Activated naive CD8-positive, alpha-beta T cell (primary cell): ENCODE measurements at regions not wholly inside any gene's neighbourhood (a gene's known extent, or its start where the extent isn't known, plus 50 kb on each side); places are given as distances from the start of the nearest gene placed in this dataset.

Experiments
- H3K27ac Mint-ChIP-seq: one replicate; pipeline ENCODE4 v1.8.0; 2021; ENCODE audit warnings: mixed read lengths
- H3K27me3 Mint-ChIP-seq: one replicate; pipeline ENCODE4 v1.8.0; 2021; ENCODE audit warnings: mixed read lengths
- H3K36me3 Mint-ChIP-seq: one replicate; pipeline ENCODE4 v1.8.0; 2021; ENCODE audit warnings: mixed read lengths
- H3K4me1 Mint-ChIP-seq: one replicate; pipeline ENCODE4 v1.8.0; 2021; ENCODE audit warnings: low read depth, mixed read lengths
- H3K4me3 Mint-ChIP-seq: one replicate; pipeline ENCODE4 v1.8.0; 2021; ENCODE audit warnings: mild to moderate bottlenecking, mixed read lengths
- H3K9me3 Mint-ChIP-seq: one replicate; pipeline ENCODE4 v1.8.0; 2021; ENCODE audit warnings: low read depth, mixed read lengths

DNA sequence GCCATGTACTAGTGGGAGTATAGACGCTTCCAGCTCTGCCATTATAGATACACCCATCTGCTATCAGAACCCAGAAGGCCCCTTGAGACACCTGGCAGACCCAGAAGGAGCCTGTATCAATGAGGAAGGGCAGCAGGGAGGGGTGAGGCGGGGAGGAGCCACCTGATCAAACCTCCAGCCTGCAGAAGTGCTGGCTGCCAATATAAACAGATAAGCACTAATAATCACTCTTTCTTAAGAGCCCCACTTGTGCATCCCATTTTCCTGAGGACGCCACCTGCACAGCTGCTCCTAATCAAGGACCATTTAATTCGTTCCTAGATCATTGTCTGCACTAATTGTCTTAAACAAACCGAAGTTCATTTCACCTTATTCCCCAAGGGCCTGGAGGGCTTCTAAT lies 75.0 kb upstream of the NEK6 start:
- H3K4me1 Mint-ChIP-seq = no peaks in the 10 kb centered on the region
- H3K27ac Mint-ChIP-seq = no peak overlapping the region
- no peak overlapping the region for H3K4me3 Mint-ChIP-seq

DNA sequence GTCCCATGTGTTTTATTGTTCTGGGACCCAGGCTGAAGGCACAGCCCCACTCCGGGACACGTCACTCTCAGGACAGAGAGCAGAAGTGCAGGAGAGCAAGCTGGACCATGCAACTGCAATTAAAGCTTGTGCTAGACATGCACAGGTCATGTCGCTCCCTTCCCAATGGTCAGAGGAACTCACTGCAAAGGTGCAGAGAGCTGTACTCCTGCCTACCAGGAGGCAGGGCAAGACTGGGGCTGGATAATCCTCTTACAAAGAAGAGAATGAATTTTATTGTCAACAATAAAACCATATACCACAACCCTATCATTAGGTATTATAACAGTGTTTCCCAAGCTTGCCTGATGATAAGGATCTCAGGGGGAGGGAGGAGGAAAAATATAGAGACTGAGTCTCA lies 74.0 kb upstream of the NEK6 start:
- Mint-ChIP-seq H3K9me3 (no peaks in the 10 kb centered on the region), H3K27ac (no peak overlapping the region), H3K4me1 (no peaks in the 10 kb centered on the region), H3K36me3 (no peaks in the 10 kb centered on the region), H3K4me3 (no peak overlapping the region), H3K27me3 (peaks cover 15% of the 10 kb centered on the region)

More for the DNA sequence above, 75.0 kb upstream of the NEK6 start:
- H3K36me3 Mint-ChIP-seq = no peaks in the 10 kb centered on the region
- H3K9me3 Mint-ChIP-seq = no peaks in the 10 kb centered on the region
- H3K27me3 Mint-ChIP-seq = peaks cover 15% of the 10 kb centered on the region

DNA sequence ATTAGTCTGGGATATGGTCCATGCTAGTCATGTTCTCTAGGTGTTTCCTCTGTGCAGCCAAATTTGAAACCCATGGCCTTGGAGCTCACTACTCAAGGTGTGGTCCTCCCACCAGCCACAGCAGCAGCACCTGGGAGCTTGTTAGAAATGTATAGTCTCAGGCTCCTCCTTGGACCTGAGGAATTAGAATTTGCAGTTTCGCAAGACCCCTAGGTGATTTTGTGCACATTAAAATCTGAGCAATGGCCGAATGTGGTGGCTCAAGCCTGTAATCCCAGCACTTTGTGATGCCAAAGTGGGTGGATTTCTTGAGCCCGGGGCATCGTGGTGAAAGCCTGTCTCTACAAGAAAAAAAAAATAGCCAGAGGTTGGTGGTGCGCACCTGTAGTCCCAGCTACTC lies 72.3 kb upstream of the NEK6 start:
- no peaks in the 10 kb centered on the region for H3K9me3 Mint-ChIP-seq
- no peak overlapping the region for H3K27ac Mint-ChIP-seq
- no peaks in the 10 kb centered on the region for H3K36me3 Mint-ChIP-seq
- H3K27me3 Mint-ChIP-seq = peaks cover 15% of the 10 kb centered on the region
- H3K4me1 Mint-ChIP-seq = no peaks in the 10 kb centered on the region
- no peak overlapping the region for H3K4me3 Mint-ChIP-seq

DNA sequence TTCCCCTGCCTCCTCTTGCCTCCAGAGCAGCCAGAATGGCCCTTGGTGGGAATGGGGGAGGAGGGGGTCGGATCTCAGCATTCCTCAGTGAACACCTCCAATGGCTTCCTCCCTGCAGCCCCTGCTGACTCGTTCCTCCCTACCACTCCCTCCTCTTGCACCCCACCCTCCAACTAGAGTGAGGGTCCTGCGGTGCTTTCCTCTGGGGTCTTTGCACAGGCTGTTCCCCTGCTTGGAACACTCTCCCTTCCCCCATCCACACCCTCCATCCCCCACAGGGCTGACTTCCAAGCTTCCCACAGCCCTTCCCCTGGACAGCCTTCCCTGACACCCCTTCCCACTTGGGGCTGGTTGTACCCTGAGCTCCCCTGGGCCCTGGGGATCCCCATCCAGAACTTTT lies 70.4 kb upstream of the NEK6 start:
- Mint-ChIP-seq H3K27ac (no peak overlapping the region), H3K4me3 (no peak overlapping the region), H3K27me3 (peaks cover 9% of the 10 kb centered on the region), H3K36me3 (no peaks in the 10 kb centered on the region), H3K4me1 (no peaks in the 10 kb centered on the region), H3K9me3 (no peaks in the 10 kb centered on the region)

DNA sequence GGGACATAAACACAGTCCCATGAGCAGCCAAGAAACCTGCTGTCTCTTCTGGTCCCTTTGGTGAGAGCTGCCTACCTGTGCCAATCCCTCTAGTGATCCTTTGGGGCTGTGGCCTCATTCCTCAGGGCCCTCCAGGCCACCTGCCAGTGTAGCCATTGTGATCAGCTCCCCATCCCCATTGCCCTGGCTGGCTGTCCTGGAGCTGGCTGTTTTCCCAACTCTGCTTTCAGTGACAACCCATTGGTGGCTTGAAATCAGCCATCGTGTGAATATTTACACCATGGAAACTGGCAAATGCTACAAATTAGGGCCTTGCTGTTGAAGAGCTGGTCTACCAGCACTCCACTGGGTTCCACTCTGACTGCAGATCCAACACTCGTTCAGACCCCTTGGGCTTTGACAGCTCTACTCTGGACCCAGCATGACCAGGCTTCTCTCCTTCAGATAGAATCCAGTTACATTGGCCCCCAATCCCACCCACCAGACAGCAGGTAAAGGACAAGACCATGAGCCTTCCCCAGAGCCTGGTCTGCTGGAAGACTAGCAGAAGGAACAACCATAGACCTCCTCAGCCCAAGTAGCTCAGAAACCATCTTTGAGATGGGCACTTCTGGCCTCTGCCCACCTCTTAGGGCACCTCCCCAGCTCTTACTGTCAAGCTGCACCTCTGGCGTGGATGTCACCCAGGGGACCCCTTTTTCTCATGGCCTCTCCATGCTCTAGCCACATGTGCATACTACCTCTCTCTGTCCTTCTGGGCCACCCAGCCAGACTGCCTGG lies 69.2 kb upstream of the NEK6 start:
- H3K27ac Mint-ChIP-seq = no peak overlapping the region

DNA sequence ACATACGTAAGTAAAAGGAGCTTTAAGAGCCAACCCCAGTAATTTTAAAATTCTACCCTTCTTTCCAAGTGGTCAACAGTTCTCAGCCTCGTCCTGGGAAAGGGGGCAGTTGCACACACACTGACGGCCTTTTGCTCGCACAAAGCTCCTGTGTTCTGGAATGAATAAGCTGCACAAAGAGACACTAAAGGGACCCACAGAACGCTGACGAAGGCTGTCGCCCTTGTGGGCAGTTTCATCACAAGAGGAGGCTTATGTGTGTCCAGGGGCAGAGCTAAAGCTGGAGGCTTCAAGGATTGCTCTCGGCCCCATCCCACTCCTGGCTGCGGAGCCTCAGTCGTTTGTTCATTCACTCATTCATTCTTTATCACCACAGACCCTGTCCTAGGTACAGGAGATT lies 67.0 kb upstream of the NEK6 start:
- Mint-ChIP-seq H3K27me3 (peaks cover 5% of the 10 kb centered on the region), H3K9me3 (peaks cover 1% of the 10 kb centered on the region), H3K36me3 (peaks cover 2% of the 10 kb centered on the region), H3K27ac (no peak overlapping the region), H3K4me1 (no peaks in the 10 kb centered on the region), H3K4me3 (no peak overlapping the region)

More for the DNA sequence above, 69.2 kb upstream of the NEK6 start:
- Mint-ChIP-seq H3K27me3 (peaks cover 5% of the 10 kb centered on the region), H3K4me1 (no peaks in the 10 kb centered on the region), H3K4me3 (no peak overlapping the region), H3K9me3 (no peaks in the 10 kb centered on the region), H3K36me3 (no peaks in the 10 kb centered on the region)

DNA sequence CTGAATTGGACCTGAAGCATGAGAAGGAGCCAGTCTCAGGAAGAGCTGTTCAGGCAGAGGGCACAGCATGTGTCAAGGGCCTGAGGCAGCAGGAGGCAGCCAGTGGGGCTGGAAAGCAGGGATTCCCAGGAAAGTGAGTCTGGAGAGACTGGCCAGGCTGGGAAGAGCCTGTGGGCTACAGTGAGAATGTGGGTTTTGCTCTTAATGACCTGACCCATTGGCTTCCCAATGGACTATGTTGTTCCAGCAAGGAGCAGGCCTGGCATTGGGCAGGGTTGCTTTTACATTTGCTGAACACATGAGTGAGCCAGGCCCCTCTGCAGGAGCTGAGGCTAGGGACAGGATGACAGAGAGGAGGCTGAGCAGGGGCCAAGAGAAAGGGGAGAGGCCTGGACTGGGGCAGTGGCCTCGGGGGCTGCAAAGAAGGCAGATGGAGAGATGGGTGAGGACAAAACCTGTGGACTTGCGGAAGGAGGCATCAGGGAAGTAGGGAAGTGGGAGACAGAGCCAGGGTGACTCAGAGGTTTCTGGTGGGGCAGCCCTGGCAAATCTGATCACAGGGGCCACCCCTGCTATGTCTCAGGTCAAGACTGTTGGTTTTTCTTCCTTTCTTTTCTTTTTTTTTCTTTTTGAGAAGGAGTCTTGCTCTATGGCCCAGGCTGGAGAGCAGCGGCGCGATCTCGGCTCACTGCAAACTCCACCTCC lies 65.9 kb upstream of the NEK6 start:
- Mint-ChIP-seq H3K4me3 (no peak overlapping the region), H3K27ac (no peak overlapping the region), H3K9me3 (peaks cover 7% of the 10 kb centered on the region), H3K36me3 (peaks cover 2% of the 10 kb centered on the region), H3K27me3 (peaks cover 3% of the 10 kb centered on the region), H3K4me1 (no peaks in the 10 kb centered on the region)

DNA sequence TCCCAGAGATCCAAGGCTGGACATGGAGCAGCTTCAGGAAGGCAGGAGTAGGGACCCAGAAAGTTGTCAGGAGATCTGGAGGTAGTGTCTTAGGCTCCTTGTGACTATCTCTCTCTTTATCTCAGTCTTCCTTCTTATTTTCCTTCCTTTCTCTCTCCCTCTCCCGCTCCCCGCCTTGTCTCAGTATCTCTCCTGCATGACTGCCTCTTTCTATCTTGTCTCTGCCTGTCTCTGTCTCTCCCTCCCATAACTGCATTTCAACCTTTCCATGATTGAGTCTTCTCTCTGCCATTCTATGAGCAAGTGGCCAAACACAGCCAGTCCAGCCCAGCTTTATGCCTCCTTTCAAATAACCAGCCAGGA lies 61.0 kb upstream of the NEK6 start:
- Mint-ChIP-seq H3K36me3 (peaks cover 2% of the 10 kb centered on the region), H3K27me3 (no peaks in the 10 kb centered on the region), H3K9me3 (peaks cover 7% of the 10 kb centered on the region), H3K4me3 (no peak overlapping the region), H3K4me1 (peaks cover 11% of the 10 kb centered on the region), H3K27ac (no peak overlapping the region)

DNA sequence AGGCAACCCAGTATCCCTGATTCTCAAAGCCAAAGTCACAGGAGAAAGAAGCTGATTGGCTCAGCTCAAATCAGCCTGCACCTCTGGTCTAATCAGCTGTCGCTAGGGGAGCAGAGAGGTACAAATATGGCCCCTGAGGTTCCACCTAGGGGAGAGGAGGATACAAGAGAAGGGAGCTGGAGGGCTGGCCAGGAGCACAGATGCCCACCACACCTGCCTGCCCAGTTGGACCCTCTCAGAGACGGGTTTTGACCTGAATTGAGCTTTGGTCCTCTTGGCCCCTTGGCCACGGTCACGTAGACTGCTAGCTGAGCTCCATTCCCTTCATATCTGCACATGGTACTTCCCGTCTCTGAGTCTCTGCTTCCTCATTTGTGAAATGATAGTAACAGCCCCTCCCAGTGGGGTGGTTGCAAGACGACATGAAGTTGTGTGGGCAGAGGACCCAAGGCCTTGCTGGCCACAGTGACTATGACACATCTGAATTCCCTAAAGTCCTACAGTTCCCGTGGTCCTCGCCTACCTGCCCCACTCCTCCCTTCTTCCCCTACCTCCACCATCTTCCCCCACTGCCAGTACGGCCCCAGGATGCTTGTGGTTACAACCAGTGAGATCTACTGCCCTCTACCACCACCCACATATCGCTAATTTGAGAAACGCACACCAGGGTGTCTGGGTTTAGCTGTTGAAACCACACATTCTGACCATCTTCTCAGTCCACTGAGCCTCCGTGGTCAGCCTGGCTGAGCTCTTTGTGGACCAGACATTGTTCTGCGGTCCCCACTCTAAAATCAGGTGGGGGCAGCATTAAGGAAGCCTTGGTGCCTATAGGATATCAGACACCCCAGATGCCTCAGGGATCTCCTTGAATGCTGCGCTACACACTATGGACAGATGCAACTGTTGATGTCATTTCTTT lies 60.3 kb upstream of the NEK6 start:
- Mint-ChIP-seq H3K27me3 (no peaks in the 10 kb centered on the region), H3K36me3 (peaks cover 2% of the 10 kb centered on the region), H3K4me3 (no peak overlapping the region), H3K4me1 (peaks cover 17% of the 10 kb centered on the region), H3K9me3 (peaks cover 7% of the 10 kb centered on the region), H3K27ac (no peak overlapping the region)

DNA sequence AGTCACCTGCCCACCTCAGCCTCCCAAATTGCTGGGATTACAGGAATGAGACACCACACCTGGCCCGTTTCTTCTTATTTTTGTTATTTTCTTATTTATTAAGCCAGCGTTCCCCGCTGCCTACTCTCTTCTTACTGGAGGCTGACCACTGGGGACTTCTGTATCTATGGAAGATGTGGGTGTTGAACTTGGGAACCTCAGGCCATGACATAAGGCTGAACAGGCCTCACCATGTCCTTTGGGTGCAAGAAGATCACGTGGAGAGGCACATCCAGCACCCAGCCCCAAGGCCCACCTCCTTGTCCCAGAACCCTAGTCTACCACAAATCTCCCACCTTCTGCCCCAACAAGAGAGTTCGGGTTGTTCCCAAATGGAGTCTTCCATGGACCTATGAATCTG lies 59.4 kb upstream of the NEK6 start:
- Mint-ChIP-seq H3K27ac (no peak overlapping the region), H3K4me3 (no peak overlapping the region), H3K27me3 (no peaks in the 10 kb centered on the region), H3K4me1 (peaks cover 26% of the 10 kb centered on the region), H3K36me3 (peaks cover 2% of the 10 kb centered on the region), H3K9me3 (peaks cover 7% of the 10 kb centered on the region)

DNA sequence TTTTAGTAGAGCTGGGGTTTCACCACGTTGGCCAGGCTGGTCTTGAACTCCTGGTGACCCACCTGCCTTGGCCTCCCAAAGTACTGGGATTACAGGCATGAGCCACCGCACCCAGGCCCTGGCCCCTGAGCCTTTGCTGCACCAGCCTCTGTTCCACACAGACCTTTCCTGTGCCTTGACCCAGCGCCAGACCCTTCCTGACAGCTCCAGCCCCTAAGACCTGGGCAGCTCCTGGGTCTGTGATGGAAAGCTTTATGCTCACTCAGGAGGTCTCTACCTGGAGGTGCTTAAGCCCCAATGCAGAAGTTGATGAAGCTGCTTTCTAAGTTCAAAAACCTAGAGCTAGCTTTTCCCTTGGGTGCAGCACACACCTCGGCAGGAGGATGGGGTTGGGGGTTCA lies 58.8 kb upstream of the NEK6 start:
- Mint-ChIP-seq H3K27ac (no peak overlapping the region), H3K36me3 (peaks cover under 1% of the 10 kb centered on the region), H3K4me3 (no peak overlapping the region), H3K4me1 (peaks cover 32% of the 10 kb centered on the region), H3K9me3 (peaks cover 7% of the 10 kb centered on the region), H3K27me3 (no peaks in the 10 kb centered on the region)

DNA sequence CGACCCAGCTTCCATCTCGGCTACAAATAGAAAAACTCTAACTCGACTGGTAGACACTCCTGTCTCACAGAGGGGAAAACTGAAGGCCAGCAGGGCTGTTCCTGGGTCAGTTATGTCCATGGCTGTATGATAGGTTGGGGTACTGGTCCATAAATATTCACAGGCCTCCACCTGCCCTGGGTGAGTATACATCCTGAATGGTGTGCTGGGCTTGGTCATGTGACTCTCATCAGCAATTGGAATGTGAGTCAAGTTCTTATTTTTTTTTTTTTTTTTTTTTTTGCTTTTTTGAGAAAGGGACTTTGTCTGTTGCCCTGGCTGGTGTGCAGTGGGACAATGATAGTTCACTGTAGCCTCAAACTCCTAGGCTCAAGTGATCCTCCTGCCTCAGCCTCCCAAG lies 58.3 kb upstream of the NEK6 start:
- Mint-ChIP-seq H3K27me3 (no peaks in the 10 kb centered on the region), H3K4me1 (peaks cover 36% of the 10 kb centered on the region), H3K27ac (no peak overlapping the region), H3K36me3 (no peaks in the 10 kb centered on the region), H3K9me3 (peaks cover 7% of the 10 kb centered on the region), H3K4me3 (no peak overlapping the region)

DNA sequence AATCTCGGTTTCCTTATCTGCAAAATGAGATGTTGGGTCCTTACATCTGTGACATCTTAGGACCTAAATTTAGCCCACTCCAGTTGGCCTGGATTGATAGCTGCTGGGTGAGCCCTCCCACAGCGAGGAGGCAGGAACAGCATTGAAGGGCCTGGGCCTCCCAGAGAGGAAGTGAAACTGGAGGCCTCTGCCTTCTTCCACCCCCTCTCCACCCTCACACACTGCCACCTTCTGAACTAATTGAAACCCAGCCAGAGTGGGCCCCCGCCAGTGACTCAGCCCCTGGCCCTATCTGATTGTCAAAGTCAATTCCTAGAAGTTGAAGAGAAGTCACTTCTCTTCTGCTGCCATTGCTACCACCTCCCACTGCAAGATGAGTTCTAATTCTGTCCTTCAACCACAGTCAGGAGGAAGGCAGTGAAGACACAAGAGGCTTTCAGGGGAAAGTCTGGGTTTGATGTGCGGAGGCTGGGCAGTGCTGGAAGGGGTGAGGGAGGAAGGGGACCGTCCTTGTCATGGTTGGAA lies 55.2 kb upstream of the NEK6 start:
- Mint-ChIP-seq H3K27me3 (no peaks in the 10 kb centered on the region), H3K9me3 (no peaks in the 10 kb centered on the region), H3K27ac (peak overlapping the region; percentile 93), H3K4me3 (peak overlapping the region; percentile 72), H3K4me1 (peaks cover 46% of the 10 kb centered on the region), H3K36me3 (no peaks in the 10 kb centered on the region)

DNA sequence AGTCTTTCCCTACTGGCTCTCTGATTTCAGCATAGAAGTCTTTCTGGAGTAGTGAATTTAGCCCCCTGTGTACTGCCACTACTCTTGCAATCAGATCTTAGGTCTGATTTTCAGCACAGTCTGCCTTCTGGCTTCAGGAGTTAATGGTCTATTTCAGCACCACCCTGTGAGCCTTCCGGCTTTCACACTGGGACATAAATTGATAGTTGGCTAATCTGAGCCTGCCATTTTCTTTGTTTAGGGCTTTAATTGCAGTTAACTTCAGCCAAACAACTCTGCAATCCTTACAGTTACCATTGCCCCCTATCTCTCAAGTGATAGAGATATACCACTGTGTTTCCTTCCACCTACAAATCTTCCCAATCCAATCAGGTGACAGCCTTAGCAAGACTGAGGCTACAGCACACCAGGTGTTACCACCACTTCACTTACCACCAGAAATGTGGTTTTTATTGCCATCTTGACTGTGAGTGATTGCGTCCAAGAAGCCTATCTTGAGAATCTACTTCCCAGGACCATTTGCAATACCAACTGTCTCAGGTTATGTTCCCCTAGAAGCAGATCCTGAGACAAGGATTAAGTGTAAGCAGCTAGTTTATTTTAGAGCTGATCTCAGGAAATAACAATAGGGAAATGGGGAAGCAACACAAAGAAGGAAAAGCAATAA lies 51.9 kb upstream of the NEK6 start:
- Mint-ChIP-seq H3K9me3 (no peaks in the 10 kb centered on the region), H3K4me1 (peaks cover 60% of the 10 kb centered on the region), H3K27ac (no peak overlapping the region), H3K27me3 (no peaks in the 10 kb centered on the region), H3K4me3 (no peak overlapping the region), H3K36me3 (no peaks in the 10 kb centered on the region)
